Omental fat pad (tissue), 3 donors: ENCODE measurements at regions not wholly inside any gene's neighbourhood (a gene's known extent, or its start where the extent isn't known, plus 50 kb on each side); places are given as distances from the start of the nearest gene placed in this dataset.
"Not testable (repeated sequence)": the region's sequence is repeated elsewhere in the genome, so short reads cannot be mapped to it uniquely, and the experiment has no call there.

Experiments used
- ATAC-seq: fragments of 150-250 bp; one replicate; pipeline ENCODE4 v1.9.1; 2016; ENCODE audit warnings: mild to moderate bottlenecking, moderate library complexity; ENCODE audit not compliant: low FRiP score
- DNase-seq: peaks from one replicate; pipeline ENCODE4 v3.0.0-alpha.2; 2019; ENCODE audit warnings: low spot score
- TF ChIP-seq, protein P1 (sequence below), 3 donors: fragments of 450-650 bp; IDR thresholded peaks; one replicate each; pipeline ENCODE4 v1.5.1; 2016 to 2017; ENCODE audit warnings: antibody characterized with exemption in 3 of 3, mild to moderate bottlenecking in 3 of 3, moderate library complexity in 2 of 3

DNA sequence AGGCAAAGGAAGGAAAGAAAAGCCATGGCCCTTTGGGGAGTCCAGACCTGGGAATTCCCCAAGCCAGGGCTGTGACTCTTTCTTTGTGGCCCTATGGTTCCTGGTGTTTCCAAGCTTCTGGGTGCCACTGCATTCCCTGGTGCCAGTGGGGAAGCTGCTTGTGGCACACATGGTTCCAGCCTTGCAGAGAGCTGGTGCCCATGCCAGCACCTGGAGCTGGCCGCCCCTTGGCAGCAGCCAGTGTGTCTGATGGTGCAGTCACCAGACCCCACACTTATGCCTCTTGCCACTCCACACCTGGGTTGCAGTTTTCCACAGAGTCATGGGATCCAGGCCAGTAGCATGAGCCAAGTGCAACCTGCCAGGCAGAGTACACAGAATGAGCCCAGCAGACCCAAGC, 1495.3 kb upstream of the NUDT12 start:
- TF ChIP-seq, protein P1, sequence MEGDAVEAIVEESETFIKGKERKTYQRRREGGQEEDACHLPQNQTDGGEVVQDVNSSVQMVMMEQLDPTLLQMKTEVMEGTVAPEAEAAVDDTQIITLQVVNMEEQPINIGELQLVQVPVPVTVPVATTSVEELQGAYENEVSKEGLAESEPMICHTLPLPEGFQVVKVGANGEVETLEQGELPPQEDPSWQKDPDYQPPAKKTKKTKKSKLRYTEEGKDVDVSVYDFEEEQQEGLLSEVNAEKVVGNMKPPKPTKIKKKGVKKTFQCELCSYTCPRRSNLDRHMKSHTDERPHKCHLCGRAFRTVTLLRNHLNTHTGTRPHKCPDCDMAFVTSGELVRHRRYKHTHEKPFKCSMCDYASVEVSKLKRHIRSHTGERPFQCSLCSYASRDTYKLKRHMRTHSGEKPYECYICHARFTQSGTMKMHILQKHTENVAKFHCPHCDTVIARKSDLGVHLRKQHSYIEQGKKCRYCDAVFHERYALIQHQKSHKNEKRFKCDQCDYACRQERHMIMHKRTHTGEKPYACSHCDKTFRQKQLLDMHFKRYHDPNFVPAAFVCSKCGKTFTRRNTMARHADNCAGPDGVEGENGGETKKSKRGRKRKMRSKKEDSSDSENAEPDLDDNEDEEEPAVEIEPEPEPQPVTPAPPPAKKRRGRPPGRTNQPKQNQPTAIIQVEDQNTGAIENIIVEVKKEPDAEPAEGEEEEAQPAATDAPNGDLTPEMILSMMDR (IDR thresholded peaks at IDR 0.05): no peak
- no peak for DNase-seq
- no peak for ATAC-seq

DNA sequence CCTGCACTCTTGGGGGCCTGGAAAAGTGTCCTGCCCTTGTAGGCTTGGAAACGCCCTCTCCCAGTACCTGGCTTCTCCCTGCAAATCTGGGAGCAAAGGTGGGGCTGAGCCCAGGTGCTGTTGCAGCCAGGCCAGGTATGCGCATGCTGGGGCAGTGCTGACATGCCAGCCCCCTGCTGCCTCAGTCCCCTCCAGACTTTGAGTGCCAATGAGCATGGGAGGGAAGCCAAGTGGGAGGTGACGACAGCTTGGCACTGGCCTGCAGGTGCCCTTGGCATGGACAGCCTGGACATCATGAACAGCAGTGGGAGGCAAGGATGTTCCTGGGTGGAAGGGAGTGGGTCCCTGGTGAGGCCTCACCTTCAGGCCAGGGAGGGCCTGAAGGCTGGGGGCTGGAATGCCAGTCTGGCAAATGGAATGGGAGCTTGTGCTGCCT, 1494.4 kb upstream of the NUDT12 start:
- ATAC-seq (no peak), DNase-seq (no peak)
- TF ChIP-seq, protein P1 (IDR thresholded peaks at IDR 0.05): no peak

DNA sequence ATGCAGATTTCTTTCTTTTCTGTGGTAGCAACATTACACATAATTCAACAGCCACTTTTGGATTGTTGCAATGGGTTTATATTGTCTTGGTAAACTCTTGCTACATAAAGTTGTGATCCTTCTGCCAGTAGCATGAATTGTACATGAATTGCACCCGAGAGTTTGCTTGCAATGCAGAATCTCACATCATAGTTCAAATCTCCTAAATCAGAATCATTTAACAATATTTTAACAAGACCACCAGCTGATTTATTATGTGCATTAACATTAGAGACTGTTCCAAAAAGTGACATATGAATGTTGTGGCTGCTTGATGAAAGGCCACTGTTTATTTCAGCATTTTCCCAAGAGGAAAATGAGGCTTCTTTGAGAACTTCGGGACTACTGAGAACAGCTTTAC, 1491.8 kb upstream of the NUDT12 start:
- ATAC-seq: no peak
- TF ChIP-seq, protein P1 (IDR thresholded peaks at IDR 0.05): no peak
- no peak for DNase-seq

DNA sequence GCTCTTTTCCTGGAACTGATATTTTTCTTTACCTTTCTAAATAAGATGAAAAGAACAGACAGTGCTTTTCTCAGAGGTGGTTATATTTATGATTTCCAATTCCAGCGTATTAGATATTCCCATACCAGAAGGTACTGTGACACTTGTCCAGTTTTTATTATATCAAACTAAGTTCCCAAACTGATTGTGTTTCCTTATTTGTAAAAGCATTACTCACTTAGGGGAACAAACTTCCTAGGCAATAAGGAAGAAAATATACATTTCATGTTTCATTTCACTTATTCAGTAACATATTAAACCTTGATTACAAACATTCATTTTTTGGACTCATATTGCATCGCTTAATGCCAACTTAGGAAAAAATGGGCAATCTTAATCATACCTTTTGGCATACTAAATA, 1480.0 kb upstream of the NUDT12 start:
- TF ChIP-seq, protein P1 (IDR thresholded peaks at IDR 0.05): no peak
- ATAC-seq (no peak), DNase-seq (no peak)

DNA sequence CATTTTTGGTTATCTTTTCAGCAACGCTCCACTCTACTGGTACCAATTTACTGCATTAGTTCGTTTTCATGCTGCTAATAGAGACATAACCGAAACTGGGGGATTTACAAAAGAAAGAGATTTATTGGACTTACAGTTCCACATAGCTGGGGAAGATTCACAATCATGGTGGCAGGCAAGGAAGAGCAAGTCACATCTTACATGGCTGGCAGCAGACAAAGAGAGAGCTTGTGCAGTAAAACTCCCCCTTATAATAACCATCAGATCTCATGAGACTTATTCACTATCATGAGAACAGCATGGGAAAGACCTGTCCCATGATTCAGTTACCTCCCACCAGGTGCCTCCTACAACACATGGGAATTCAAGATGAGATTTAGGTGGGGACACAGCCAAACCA, 1474.2 kb upstream of the NUDT12 start:
- ATAC-seq, DNase-seq: not testable (repeated sequence)

DNA sequence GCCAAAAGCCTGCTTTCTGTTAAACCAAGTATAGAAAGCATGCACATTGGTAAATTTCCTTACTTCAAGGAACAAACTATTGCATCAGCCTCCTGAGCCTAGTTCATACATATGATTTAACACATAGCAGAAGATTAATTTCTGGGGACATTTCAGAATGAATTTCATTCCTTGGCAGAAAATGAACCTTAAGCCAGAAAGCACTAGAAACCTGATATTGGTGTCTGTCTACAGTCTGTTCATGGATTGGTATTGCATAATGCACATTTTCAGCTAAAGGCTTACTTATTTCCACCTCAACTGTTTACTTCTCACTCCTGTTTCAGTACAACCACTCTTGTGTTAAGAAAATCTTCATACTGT, 1471.8 kb upstream of the NUDT12 start:
- DNase-seq: no peak
- ATAC-seq: no peak
- TF ChIP-seq, protein P1 (IDR thresholded peaks at IDR 0.05): no peak

DNA sequence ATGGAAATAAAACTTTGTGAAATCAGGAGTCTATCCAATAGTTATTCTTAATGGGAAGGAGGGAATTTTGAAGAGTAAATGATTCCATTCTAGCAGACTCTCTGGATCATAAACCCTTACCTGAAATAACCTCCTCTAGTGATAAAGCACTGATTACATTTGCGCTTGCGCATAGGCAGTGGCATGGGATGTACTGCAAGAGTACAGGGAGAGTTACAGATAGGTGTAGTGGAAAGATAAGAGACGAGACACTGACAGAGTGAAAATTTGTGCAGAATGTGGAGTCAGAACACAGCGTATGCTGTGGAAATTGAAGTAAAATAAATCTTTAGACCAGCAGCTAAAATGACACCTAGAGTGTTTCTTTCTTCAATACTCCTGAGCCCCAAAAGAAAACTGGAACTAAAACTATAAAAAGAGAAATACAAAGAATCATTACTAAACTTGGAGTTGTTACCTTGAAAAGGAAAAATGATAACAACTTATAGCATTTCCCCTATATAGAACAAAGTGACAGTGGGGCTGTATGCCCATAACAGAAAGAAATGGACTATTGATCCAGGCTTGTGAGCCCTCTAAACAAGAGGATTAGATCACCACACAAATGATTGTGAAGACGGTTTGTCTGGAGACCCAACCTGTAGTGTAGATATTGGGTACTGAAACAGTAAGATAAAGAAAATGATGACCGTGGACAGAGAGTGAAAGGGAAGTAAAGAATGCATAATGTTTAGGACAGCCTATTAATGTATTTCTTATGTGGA, 1471.2 kb upstream of the NUDT12 start:
- TF ChIP-seq, protein P1 (IDR thresholded peaks at IDR 0.05): no peak
- no peak for ATAC-seq
- no peak for DNase-seq
